C4-2B (cell line): ENCODE measurements at regions not wholly inside any gene's neighbourhood (a gene's known extent, or its start where the extent isn't known, plus 50 kb on each side); places are given as distances from the start of the nearest gene placed in this dataset.

Source experiments
- H3K27ac ChIP-seq: fragments of 450-650 bp; 2 replicates; pipeline ENCODE4 v1.5.1; 2017
- CTCF ChIP-seq: fragments of 450-650 bp; conservative IDR thresholded peaks from 2 replicates; pipeline ENCODE4 v1.5.1; 2017; ENCODE audit warnings: mild to moderate bottlenecking
- ZFX ChIP-seq: fragments of 450-650 bp; IDR thresholded peaks from 2 replicates; pipeline ENCODE4 v1.6.1; 2017

GRCh38 chr4:59945716-59946115 lies 1254.4 kb upstream of the ADGRL3 start:
- TF ChIP-seq CTCF (no peak), ZFX (no peak)
- no peak overlapping the region for H3K27ac ChIP-seq

GRCh38 chr4:59956366-59956765 lies 1243.8 kb upstream of the ADGRL3 start:
- TF ChIP-seq ZFX (no peak), CTCF (no peak)
- no peak overlapping the region for H3K27ac ChIP-seq

DNA sequence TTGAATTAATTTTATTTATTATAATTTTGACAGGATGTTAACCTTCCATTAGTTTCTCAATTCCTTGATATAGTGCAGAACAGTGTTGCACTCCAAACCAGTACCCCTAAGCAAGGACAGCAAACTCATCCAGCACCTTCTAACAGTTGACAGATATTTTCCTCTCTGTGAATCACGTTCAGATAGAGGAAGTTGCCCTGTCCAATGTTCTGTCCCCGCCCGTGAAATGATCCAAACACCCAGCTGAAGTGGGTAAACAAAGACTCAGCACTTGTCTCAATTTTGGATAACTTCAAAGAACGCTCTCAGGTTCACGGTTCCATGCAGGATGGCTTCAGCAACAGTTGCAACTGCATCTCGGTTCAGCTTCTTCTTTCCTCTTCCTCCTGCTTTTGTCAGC lies 1240.0 kb upstream of the ADGRL3 start:
- H3K27ac ChIP-seq: no peak overlapping the region
- TF ChIP-seq CTCF (no peak), ZFX (no peak)

GRCh38 chr4:59966758-59967157 lies 1233.4 kb upstream of the ADGRL3 start:
- TF ChIP-seq ZFX (no peak), CTCF (no peak)
- H3K27ac ChIP-seq: no peak overlapping the region

DNA sequence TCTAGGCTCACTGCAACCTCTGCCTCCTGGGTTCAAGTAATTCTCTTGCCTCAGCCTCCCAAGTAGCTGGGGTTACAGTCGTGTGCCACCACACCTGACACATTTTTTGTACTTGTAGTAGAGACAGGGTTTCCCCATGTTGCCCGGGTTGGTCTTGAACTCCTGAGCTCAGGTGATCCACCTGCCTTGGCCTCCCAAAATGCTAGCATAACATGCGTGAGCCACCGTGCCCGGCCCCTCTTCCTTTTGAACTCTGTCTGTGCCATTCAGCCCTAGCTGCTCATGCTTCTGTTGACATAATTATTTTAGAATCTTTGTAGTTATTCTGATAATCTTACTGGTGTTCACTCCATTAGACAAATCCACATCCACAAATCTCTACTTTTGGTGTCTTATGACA lies 1231.3 kb upstream of the ADGRL3 start:
- TF ChIP-seq ZFX: no peak
- TF ChIP-seq CTCF: no peak
- H3K27ac ChIP-seq: no peak overlapping the region

- TF ChIP-seq ZFX (no peak), CTCF (no peak)
- no peak overlapping the region for H3K27ac ChIP-seq
Measured at GRCh38 chr4:59969909-59970308, 1230.2 kb upstream of the ADGRL3 start.

DNA sequence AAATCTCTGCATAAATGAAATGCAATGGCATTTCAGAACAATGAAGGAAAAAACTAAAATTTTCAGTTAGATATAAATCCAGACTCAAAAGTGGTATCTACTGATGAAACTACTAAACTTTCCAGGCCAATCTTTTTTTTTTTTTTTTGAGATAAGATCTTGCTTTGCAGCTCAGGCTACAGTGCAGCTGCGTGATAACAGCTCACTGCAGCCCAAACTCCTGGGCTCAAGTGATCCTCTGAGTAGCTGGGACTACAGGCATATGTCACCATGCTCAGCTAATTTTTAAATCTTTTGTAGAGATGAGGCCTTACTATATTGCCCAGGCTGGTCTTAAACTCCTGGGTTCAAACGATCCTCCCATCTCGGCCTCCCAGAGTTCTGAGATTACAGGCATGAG lies 1228.2 kb upstream of the ADGRL3 start:
- no peak overlapping the region for H3K27ac ChIP-seq
- TF ChIP-seq CTCF (no peak), ZFX (no peak)
